Liver (tissue), 8 donors: ENCODE measurements at regions not wholly inside any gene's neighbourhood (a gene's known extent, or its start where the extent isn't known, plus 50 kb on each side); places are given as distances from the start of the nearest gene placed in this dataset.

Source experiments
- DNase-seq: peaks from one replicate; pipeline ENCODE4 v3.0.0-alpha.2; 2017; ENCODE audit warnings: low spot score
- H3K27ac ChIP-seq, 2 donors: one replicate each; pipeline ENCODE4 v1.7.0; 2013; ENCODE audit warnings: inconsistent platforms in 2 of 2, low read length in 2 of 2, control low read depth in 1 of 2, low read depth in 1 of 2, mild to moderate bottlenecking in 1 of 2
- H3K27me3 ChIP-seq, 4 donors: one replicate each; pipeline versions ENCODE4 v1.6.1 to v1.7.0; 2013; ENCODE audit warnings: low read length in 3 of 4, inconsistent platforms in 1 of 4, mild to moderate bottlenecking in 1 of 4, moderate library complexity in 1 of 4; ENCODE audit not compliant: control insufficient read depth in 4 of 4, insufficient read depth in 4 of 4
- H3K36me3 ChIP-seq, 4 donors: one replicate each; pipeline versions ENCODE4 v1.6.1 to v1.7.0; 2013; ENCODE audit warnings: low read length in 3 of 4, mild to moderate bottlenecking in 3 of 4, low read depth in 1 of 4, moderate library complexity in 1 of 4; ENCODE audit not compliant: control insufficient read depth in 4 of 4, insufficient read depth in 3 of 4
- H3K4me1 ChIP-seq, 4 donors: one replicate each; pipeline versions ENCODE4 v1.6.1 to v1.7.0; 2013; ENCODE audit warnings: low read length in 3 of 4, mild to moderate bottlenecking in 3 of 4, moderate library complexity in 1 of 4; ENCODE audit not compliant: control insufficient read depth in 4 of 4, insufficient read depth in 4 of 4
- H3K4me3 ChIP-seq, 3 donors: one replicate each; pipeline versions ENCODE4 v1.6.1 to v1.7.0; 2013; ENCODE audit warnings: low read length in 3 of 3, control low read depth in 1 of 3, low read depth in 1 of 3, mild to moderate bottlenecking in 1 of 3
- H3K9ac ChIP-seq, 2 donors: one replicate each; pipeline ENCODE4 v1.7.0; 2013; ENCODE audit warnings: low read length in 2 of 2, mild to moderate bottlenecking in 2 of 2, moderate library complexity in 2 of 2, control low read depth in 1 of 2, low read depth in 1 of 2
- H3K9me3 ChIP-seq, 4 donors: one replicate each; pipeline versions ENCODE4 v1.6.1 to v1.7.0; 2013; ENCODE audit warnings: low read length in 3 of 4; ENCODE audit not compliant: control insufficient read depth in 4 of 4
- ATF3 ChIP-seq: IDR thresholded peaks from 2 replicates; pipeline ENCODE4 v1.6.1; 2016; ENCODE audit warnings: antibody characterized with exemption
- CTCF ChIP-seq: fragments of 150-350 bp; IDR thresholded peaks from 2 replicates; pipeline ENCODE4 v1.5.1; 2017; ENCODE audit warnings: improper control_type of control experiment, low read depth, low read length; ENCODE audit not compliant: missing input control
- EGR1 ChIP-seq, 2 donors: IDR thresholded peaks; 2 replicates each; pipeline ENCODE4 v1.6.1; 2016 to 2018; ENCODE audit warnings: antibody characterized with exemption in 2 of 2, low read depth in 2 of 2
- FOXA1 ChIP-seq: IDR thresholded peaks from 2 replicates; pipeline ENCODE4 v1.6.1; 2016; ENCODE audit warnings: antibody characterized with exemption
- FOXA2 ChIP-seq: IDR thresholded peaks from 2 replicates; pipeline ENCODE4 v1.6.1; 2016; ENCODE audit warnings: antibody characterized with exemption
- GABPA ChIP-seq, 2 donors: IDR thresholded peaks in 1 of 2; conservative IDR thresholded peaks in 1 of 2; 2 replicates each; pipeline ENCODE4 v1.6.1; 2016; ENCODE audit warnings: antibody characterized with exemption in 2 of 2, mild to moderate bottlenecking in 1 of 2, moderate library complexity in 1 of 2
- HNF4A ChIP-seq, 2 donors: conservative IDR thresholded peaks; 2 replicates each; pipeline ENCODE4 v1.6.1; 2016; ENCODE audit warnings: antibody characterized with exemption in 2 of 2, mild to moderate bottlenecking in 2 of 2
- HNF4G ChIP-seq: IDR thresholded peaks from 2 replicates; pipeline ENCODE4 v1.6.1; 2016; ENCODE audit warnings: antibody characterized with exemption
- JUND ChIP-seq, 2 donors: IDR thresholded peaks; 2 replicates each; pipeline ENCODE4 v1.6.1; 2016; ENCODE audit warnings: antibody characterized with exemption in 2 of 2
- MAX ChIP-seq: IDR thresholded peaks from 2 replicates; pipeline ENCODE4 v1.6.1; 2016; ENCODE audit warnings: antibody characterized with exemption
- NR2F2 ChIP-seq: IDR thresholded peaks from 2 replicates; pipeline ENCODE4 v1.6.1; 2016; ENCODE audit warnings: antibody characterized with exemption
- RAD21 ChIP-seq, 2 donors: IDR thresholded peaks; 2 replicates each; pipeline ENCODE4 v1.6.1; 2016; ENCODE audit warnings: antibody characterized with exemption in 2 of 2, mild to moderate bottlenecking in 2 of 2
- REST ChIP-seq: IDR thresholded peaks from 2 replicates; pipeline ENCODE4 v1.6.1; 2016; ENCODE audit warnings: antibody characterized with exemption, mild to moderate bottlenecking
- RXRA ChIP-seq, 2 donors: IDR thresholded peaks; 2 replicates each; pipeline ENCODE4 v1.6.1; 2017 to 2018; ENCODE audit warnings: antibody characterized with exemption in 2 of 2, mild to moderate bottlenecking in 1 of 2
- SP1 ChIP-seq: IDR thresholded peaks from 2 replicates; pipeline ENCODE4 v1.6.1; 2018; ENCODE audit warnings: antibody characterized with exemption, mild to moderate bottlenecking
- TAF1 ChIP-seq: conservative IDR thresholded peaks from 2 replicates; pipeline ENCODE4 v1.6.1; 2016; ENCODE audit warnings: antibody characterized with exemption, mild to moderate bottlenecking
- YY1 ChIP-seq: IDR thresholded peaks from 2 replicates; pipeline ENCODE4 v1.6.1; 2016; ENCODE audit warnings: antibody characterized with exemption, mild to moderate bottlenecking
- ZBTB33 ChIP-seq: IDR thresholded peaks from 2 replicates; pipeline ENCODE4 v1.6.1; 2016; ENCODE audit warnings: antibody characterized with exemption
- WGBS: extraction: QIAGEN DNeasy Blood & Tissue Kit; methylation state at CpG from one replicate; pipeline ENCODE4 v1.1.7; 2013; 5-methylcytosine and 5-hydroxymethylcytosine counted together
- donor health status: healthy.
- donor health status: healthy.
- donor health status: healthy.
- donor health status: healthy.
- donor health status: healthy.

- H3K27ac ChIP-seq = no peak overlapping the region
- H3K4me3 ChIP-seq = no peak overlapping the region
- no peaks in the 10 kb centered on the region for H3K27me3 ChIP-seq
- no peaks in the 10 kb centered on the region for H3K9me3 ChIP-seq
- H3K9ac ChIP-seq = no peak overlapping the region
- no peaks in the 10 kb centered on the region for H3K36me3 ChIP-seq
- 67% methylated on average over 3 of the region's 3 CpGs for WGBS
- peaks cover 0 to 2% (median 0%) of the 10 kb centered on the region in 4 donors for H3K4me1 ChIP-seq
- DNase-seq = no peak
- no peak for TF ChIP-seq REST
- no peak for TF ChIP-seq ATF3
- TF ChIP-seq HNF4A (conservative IDR thresholded peaks at IDR 0.05) = no peak
- no peak for TF ChIP-seq EGR1 (IDR thresholded peaks at IDR 0.05; ENCODE audit: low read depth in 2 of 2)
- TF ChIP-seq CTCF = no peak
- TF ChIP-seq YY1 = no peak
- no peak for TF ChIP-seq ZBTB33
- TF ChIP-seq NR2F2 = no peak
- TF ChIP-seq FOXA2 = no peak
- TF ChIP-seq MAX = no peak
- TF ChIP-seq RAD21 (IDR thresholded peaks at IDR 0.05) = no peak
- TF ChIP-seq TAF1 = no peak
- TF ChIP-seq SP1 = no peak
- no peak for TF ChIP-seq RXRA (IDR thresholded peaks at IDR 0.05)
- no peak for TF ChIP-seq HNF4G
- TF ChIP-seq GABPA (IDR thresholded peaks at IDR 0.05 in 1 of 2, conservative IDR thresholded peaks at IDR 0.05 in 1 of 2) = no peak
- TF ChIP-seq JUND (IDR thresholded peaks at IDR 0.05) = no peak
- no peak for TF ChIP-seq FOXA1
Measured at GRCh38 chr6:167232356-167232755, 58.8 kb upstream of the UNC93A start.

- Histone ChIP-seq H3K9me3 (no peaks in the 10 kb centered on the region), H3K27me3 (no peaks in the 10 kb centered on the region), H3K9ac (no peak overlapping the region), H3K4me3 (no peak overlapping the region), H3K27ac (no peak overlapping the region), H3K36me3 (no peaks in the 10 kb centered on the region), H3K4me1 (peaks cover 0 to 11% (median 4%) of the 10 kb centered on the region in 4 donors)
- 76% methylated on average over 6 of the region's 6 CpGs for WGBS
- DNase-seq = no peak
- TF ChIP-seq REST (no peak), ZBTB33 (no peak), HNF4A (conservative IDR thresholded peaks at IDR 0.05) (no peak), RAD21 (IDR thresholded peaks at IDR 0.05) (no peak)
Measured at GRCh38 chr6:167233490-167233889, 57.6 kb upstream of the UNC93A start.
